ENCODE measurements at regions not wholly inside any gene's neighbourhood (a gene's known extent, or its start where the extent isn't known, plus 50 kb on each side); places are given as distances from the start of the nearest gene placed in this dataset.

DNA sequence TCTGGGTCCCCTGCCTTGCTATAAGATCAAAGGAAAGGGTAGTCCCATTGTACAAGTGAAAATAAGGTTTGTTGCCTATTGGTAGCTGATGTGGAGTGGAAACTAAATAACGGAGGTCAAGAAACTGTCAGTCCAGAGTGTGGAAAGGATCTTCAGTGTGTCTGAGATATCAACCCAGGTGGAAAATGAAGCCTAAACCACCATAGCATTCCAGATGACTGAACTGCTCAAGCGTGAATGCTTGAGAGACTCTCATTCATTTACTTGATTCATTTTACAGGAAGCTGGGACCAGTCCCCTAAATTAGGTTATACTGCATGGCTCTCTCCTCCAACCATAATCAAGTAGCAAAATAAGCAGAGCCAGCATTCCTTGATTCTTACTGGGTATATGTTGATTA is 116.0 kb upstream of the SLC28A3 start:
- no peak for DNase-seq (ENCODE audit: low read depth)

DNA sequence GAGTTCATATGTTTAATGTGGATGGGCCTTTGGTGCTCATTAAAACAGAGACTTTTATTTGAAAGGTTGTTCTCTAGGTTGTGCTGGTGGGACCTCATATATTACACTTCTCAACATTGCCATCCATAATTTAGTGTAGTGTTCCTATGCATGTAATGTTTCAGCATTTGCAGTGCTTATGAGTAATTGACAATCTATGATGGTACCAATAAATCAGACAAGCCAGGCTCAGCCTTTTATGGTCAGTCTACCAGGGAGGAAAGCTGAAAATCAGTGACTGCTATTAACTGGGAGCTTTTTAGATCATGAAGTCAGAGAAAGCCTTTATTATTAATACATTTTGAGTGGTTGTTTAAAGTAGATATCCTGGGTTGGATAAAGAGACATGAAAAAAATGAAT is 120.1 kb upstream of the SLC28A3 start:
- no peak for DNase-seq (ENCODE audit: low read depth)

DNA sequence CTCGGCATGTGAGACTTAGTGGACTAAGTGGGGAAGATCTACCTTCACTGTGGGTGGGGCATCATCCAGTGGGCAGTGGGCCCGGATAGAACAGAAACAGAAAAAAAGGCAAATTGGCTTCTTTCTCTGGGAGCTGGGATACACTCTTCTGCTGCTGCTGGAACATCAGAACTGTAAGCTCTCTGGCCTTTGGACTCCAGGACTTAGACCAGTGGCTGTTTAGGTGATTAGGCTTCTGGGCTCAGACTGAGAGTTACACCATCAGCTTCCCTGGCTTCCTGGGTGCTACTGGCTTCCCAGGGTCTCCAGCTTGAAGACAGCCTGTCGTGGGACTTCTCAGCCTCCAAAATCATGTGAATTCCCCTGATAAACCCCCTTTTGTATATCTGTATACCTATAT is 122.7 kb upstream of the SLC28A3 start:
- no peak for DNase-seq (ENCODE audit: low read depth)

DNA sequence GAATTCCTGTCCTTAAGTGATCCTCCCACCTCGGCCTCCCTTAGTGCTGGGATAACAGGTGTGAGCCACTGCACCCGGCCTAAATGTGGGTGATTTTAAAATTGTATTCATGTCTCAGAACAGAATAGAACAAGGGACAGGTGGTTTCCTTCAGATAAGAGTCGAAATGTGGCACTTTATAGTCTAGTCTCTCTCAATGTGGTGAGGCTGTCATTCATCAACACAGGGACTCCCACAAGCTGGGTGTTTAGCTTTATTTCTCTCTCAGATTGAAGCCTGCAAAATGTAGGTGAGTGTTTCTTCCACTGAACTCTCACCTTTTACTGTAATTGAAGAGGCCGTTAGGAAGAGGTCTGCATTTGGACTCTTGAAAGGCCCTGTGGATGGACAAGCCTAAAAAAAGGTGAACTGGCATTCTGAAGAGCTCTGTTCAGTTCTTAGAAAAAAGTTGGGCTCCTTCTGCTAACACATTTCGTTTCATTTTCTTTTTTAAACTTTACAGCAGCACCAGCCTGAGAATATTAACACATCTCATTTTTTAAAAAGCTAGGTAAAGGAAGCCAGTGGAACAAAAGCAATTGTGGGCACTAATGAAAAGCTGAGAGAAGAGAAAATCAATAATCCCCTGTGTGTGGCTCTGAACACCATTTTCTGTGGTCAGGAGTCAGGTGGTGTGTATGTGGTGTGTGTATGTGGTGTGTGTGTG is 126.2 kb upstream of the SLC28A3 start:
- no peak for DNase-seq (ENCODE audit: low read depth)

GRCh38 chr9:84471816-84472215 is 131.3 kb upstream of the SLC28A3 start:
- DNase-seq (ENCODE audit: low read depth), result no peak

DNA sequence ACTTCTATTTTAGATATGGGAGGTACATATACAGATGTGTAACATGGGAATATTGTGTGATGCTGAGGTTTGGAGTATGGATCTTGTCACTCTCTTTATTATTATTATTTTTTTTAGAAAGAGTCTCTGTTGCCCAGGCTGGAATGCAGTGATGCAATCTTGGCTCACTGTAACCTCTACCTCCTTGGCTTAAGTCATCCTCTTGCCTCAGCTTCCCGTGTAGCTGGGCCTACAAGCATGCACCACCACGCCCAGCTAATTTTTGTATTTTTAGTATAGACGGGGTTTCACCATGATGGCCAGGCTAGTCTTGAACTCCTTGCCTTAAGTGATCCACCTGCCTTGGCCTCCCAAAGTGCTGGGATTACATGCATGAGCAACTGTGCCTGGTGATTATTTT is 138.4 kb upstream of the SLC28A3 start:
- no peak for DNase-seq (ENCODE audit: low read depth)

- DNase-seq (ENCODE audit: low read depth), result no peak
These were observed 139.5 kb upstream of the SLC28A3 start for GRCh38 chr9:84480071-84480470.

- DNase-seq (ENCODE audit: low read depth), result no peak
These were observed 140.7 kb upstream of the SLC28A3 start for GRCh38 chr9:84481231-84481630.

GRCh38 chr9:84481636-84482218 is 141.2 kb upstream of the SLC28A3 start:
- DNase-seq (ENCODE audit: low read depth), result no peak

DNA sequence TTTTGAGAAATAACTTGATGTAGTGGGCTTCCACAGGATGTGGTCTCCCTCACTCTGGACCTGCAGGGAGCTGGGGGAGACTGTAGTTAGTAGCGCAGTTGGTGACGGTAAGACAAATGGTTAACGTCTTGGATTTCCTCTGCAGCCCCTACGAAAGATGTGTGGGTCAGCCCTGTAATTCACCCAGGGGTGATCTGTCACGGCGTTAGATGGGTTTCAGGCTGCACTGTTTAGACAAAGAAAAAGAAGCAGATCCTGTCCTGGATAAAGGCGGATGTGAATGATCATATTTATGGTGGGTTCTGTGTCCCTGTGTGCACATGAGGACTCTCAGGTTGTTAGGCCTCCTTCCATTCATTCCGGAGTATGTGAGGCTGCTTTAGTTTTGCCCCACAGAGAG is 142.0 kb upstream of the SLC28A3 start:
- DNase-seq (ENCODE audit: low read depth), result no peak

- DNase-seq (ENCODE audit: low read depth), result no peak
These were observed 143.6 kb upstream of the SLC28A3 start for GRCh38 chr9:84484172-84484571.

DNA sequence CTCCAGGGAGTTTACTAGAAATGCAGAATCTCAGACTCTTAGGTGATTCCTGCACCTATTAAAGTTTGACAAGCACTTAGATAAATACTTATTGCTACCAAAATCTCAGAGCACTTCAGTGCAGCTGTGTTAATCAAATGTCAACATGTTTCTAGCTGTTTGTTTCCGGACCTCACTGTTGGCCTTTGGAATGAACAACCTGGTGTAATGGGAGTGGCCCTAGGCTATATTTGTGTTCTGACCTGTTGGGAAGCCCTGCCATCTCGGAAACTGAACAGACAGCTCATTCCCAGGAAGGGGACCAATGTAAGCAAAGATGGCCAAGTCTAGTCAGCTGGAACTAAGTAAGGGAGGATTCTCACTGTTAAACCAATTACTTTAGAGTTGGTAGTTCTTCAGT is 145.0 kb upstream of the SLC28A3 start:
- DNase-seq (ENCODE audit: low read depth), result no peak

- DNase-seq (ENCODE audit: low read depth), result no peak
These were observed 146.1 kb upstream of the SLC28A3 start for GRCh38 chr9:84486663-84487062.

- DNase-seq (ENCODE audit: low read depth), result no peak
These were observed 149.8 kb upstream of the SLC28A3 start for GRCh38 chr9:84490206-84490841.

GRCh38 chr9:84490842-84491325 is 150.3 kb upstream of the SLC28A3 start:
- DNase-seq (ENCODE audit: low read depth), result no peak

DNA sequence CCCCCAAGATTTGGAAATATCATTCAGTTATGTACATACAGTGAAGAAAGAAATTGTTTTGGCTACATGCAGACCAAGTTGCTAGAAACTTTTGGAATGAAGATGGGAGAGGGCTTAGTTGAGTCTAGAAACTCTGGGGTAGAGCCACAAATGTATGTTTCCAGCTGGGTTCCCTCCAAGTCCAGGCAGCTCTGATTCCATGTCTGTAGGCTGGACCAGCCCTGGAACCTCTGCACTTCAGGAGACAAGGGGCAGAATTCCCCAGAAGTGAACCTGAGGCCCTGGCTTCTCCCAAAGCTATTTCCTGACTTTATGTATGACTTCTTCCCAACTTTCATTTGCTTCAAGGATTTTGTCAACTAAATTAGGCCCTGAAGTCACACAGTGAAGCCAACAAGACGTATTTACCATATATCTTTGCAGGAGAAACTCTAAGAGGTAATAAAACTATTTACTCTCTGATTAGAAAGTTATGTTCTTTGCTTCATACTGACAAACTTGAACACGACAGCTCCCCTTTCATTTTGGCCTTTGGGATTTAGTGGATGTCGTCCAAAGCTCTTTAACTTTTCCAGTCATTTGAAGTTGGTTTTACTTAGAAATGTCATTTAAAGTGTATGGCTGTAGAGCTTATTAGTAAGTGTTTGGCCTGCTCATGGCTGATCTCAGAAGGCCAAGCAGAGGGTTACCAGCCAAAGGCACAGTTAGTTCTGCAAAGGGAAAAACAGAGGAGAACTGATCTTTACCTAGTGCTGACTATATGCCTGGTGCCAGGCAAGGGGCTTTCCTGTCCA is 152.0 kb upstream of the SLC28A3 start:
- no peak for DNase-seq (ENCODE audit: low read depth)

GRCh38 chr9:84493284-84493947 is 152.9 kb upstream of the SLC28A3 start:
- DNase-seq (ENCODE audit: low read depth), result no peak

DNA sequence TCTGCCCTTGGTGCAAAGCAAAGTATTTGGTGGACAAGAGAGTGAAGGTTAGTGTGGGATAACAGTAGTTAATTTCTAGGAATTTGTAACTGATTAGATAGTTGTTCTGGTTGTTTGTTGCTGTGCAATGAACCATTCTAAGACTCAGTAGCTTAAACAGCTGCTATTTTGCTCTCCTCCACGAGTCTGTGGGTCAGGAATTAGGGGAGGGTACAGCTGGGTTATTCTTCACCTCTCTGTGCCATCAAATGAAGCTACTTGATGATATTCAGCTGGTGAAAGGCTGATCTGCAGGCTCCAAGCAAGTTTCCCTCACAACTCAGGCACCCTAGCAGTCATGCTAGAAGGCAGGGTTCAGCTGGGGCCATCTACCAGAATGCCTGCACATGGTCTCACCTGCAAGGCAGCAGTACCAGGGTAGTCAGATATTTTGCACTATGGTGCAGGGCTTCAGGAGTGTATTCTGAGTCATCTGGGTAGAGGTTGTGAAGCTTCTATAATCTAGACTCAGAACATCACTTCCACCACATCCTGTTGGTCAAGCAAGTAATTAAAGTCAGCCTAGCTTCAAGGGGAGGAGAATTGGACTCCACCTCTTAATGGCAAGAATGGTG is 159.5 kb upstream of the SLC28A3 start:
- no peak for DNase-seq (ENCODE audit: low read depth)

GRCh38 chr9:84500826-84501225 is 160.3 kb upstream of the SLC28A3 start:
- no peak for DNase-seq (ENCODE audit: low read depth)

DNA sequence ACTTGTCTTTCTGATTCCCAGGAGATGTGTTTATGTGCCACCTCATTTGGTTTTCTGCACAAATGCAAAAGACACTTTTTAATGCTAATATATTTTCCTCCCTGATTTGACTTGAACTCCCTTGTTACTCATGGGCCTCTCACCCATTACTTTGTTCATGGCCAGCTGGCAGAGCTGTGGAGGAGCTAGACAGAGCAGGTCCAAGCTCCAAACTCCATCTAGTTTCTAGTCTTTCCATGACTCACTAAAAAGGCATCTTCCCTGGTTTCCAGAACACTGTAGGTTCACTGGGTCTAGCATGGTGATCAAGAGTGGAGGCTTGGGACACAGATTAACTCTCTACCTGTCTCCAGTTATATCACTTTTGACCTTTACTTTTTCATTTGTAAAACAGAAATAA is 161.0 kb upstream of the SLC28A3 start:
- no peak for DNase-seq (ENCODE audit: low read depth)

GRCh38 chr9:84502066-84502465 is 161.5 kb upstream of the SLC28A3 start:
- DNase-seq (ENCODE audit: low read depth), result no peak

GRCh38 chr9:84504360-84504759 is 163.8 kb upstream of the SLC28A3 start:
- DNase-seq (ENCODE audit: low read depth), result no peak
